Tibial nerve (tissue), 3 donors: ENCODE measurements at regions not wholly inside any gene's neighbourhood (a gene's known extent, or its start where the extent isn't known, plus 50 kb on each side); places are given as distances from the start of the nearest gene placed in this dataset.

ENCODE experiments used
- POLR2A ChIP-seq, 2 donors: fragments of 450-650 bp; IDR thresholded peaks; one replicate each; pipeline ENCODE4 v1.6.1; 2017; ENCODE audit warnings: antibody characterized with exemption in 2 of 2, mild to moderate bottlenecking in 2 of 2, moderate library complexity in 2 of 2
- TF ChIP-seq, protein P1 (sequence below), 5 experiments: fragments of 200-600 bp in 3 of 5; fragments of 450-650 bp in 2 of 5; sonication (generic) in 3 of 5; IDR thresholded peaks; one replicate each; pipeline ENCODE4 v1.5.1; 2016 to 2019; ENCODE audit warnings: antibody characterized with exemption in 5 of 5, mild to moderate bottlenecking in 3 of 5, moderate library complexity in 2 of 5

DNA sequence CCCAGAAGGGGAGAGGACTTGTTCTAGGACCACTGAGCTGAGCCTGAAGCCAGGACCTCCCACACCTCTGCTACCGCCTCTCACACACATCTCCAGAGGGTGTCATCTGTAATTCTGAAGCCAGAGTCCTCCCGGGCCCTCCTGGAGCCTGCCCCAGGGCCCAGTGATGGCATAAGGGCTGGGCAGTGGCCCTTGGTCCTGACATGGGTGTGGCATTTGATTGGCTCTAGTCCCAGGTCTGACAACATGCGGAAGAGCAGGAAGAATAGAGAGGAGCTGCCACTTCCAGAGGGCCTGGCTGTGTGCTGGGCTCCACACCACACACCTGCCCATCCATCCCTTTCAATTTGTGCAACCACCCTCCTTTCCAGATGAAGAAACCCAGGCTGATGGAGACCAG is 144.3 kb upstream of the GSC start:
- TF ChIP-seq, protein P1, sequence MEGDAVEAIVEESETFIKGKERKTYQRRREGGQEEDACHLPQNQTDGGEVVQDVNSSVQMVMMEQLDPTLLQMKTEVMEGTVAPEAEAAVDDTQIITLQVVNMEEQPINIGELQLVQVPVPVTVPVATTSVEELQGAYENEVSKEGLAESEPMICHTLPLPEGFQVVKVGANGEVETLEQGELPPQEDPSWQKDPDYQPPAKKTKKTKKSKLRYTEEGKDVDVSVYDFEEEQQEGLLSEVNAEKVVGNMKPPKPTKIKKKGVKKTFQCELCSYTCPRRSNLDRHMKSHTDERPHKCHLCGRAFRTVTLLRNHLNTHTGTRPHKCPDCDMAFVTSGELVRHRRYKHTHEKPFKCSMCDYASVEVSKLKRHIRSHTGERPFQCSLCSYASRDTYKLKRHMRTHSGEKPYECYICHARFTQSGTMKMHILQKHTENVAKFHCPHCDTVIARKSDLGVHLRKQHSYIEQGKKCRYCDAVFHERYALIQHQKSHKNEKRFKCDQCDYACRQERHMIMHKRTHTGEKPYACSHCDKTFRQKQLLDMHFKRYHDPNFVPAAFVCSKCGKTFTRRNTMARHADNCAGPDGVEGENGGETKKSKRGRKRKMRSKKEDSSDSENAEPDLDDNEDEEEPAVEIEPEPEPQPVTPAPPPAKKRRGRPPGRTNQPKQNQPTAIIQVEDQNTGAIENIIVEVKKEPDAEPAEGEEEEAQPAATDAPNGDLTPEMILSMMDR (IDR thresholded peaks at IDR 0.05), result no peak
- TF ChIP-seq POLR2A (IDR thresholded peaks at IDR 0.05), result no peak
